Neural cell (in vitro differentiated cells): ENCODE measurements at regions not wholly inside any gene's neighbourhood (a gene's known extent, or its start where the extent isn't known, plus 50 kb on each side); places are given as distances from the start of the nearest gene placed in this dataset.

Experiments
- H2AFZ ChIP-seq: fragments of 200-600, 300-800 bp; sonication (generic), shearing (Covaris generic); 2 replicates; pipeline ENCODE4 v1.6.0; 2014; ENCODE audit warnings: low read depth, mild to moderate bottlenecking, antibody characterized with exemption, low read length, moderate library complexity
- H3F3A ChIP-seq: fragments of 200-600 bp; shearing (Covaris generic); 2 replicates; pipeline ENCODE4 v1.6.1; 2016; ENCODE audit warnings: mild to moderate bottlenecking, moderate library complexity, mixed read lengths, antibody characterized with exemption, low read length; ENCODE audit not compliant: insufficient read depth, poor library complexity, severe bottlenecking
- H3K27ac ChIP-seq: fragments of 200-600, 300-800 bp; sonication (generic), shearing (Covaris generic); 2 replicates; pipeline ENCODE4 v1.5.1; 2014; ENCODE audit warnings: mild to moderate bottlenecking, low read length, moderate library complexity
- H3K27me3 ChIP-seq: fragments of 300-800, 200-600 bp; sonication (generic), shearing (Covaris generic); 2 replicates; pipeline ENCODE4 v1.6.0; 2014; ENCODE audit warnings: mild to moderate bottlenecking, low read depth, low read length, moderate library complexity; ENCODE audit not compliant: insufficient read depth
- H3K36me3 ChIP-seq: fragments of 300-800, 200-600 bp; sonication (generic), shearing (Covaris generic); 2 replicates; pipeline ENCODE4 v1.5.1; 2014; ENCODE audit warnings: mild to moderate bottlenecking, antibody characterized with exemption, low read length, moderate library complexity; ENCODE audit not compliant: insufficient read depth
- H3K4me2 ChIP-seq: fragments of 300-800, 200-600 bp; sonication (generic), shearing (Covaris generic); 2 replicates; pipeline ENCODE4 v1.6.0; 2014; ENCODE audit warnings: mild to moderate bottlenecking, low read length
- H3K4me3 ChIP-seq: fragments of 300-800, 200-600 bp; sonication (generic), shearing (Covaris generic); 2 replicates; pipeline ENCODE4 v1.5.1; 2014; ENCODE audit warnings: mild to moderate bottlenecking, low read length, moderate library complexity
- H3K79me2 ChIP-seq: fragments of 200-600 bp; shearing (Covaris generic); replicated peaks from 2 replicates; pipeline ENCODE4 v1.6.0; 2014; ENCODE audit warnings: mild to moderate bottlenecking, low read length, moderate library complexity; ENCODE audit not compliant: insufficient read depth
- H3K9ac ChIP-seq: fragments of 300-800, 200-600 bp; sonication (generic), shearing (Covaris generic); 2 replicates; pipeline ENCODE4 v1.6.1; 2016; ENCODE audit warnings: mild to moderate bottlenecking, low read length, mixed read lengths
- H3K9me2 ChIP-seq: fragments of 200-600 bp; shearing (Covaris generic); 2 replicates; pipeline ENCODE4 v1.6.1; 2016; ENCODE audit warnings: mild to moderate bottlenecking, low read length, mixed read lengths; ENCODE audit not compliant: insufficient read depth
- H3K9me3 ChIP-seq: fragments of 200-600, 300-800 bp; sonication (generic), shearing (Covaris generic); 2 replicates; pipeline ENCODE4 v1.6.1; 2016; ENCODE audit warnings: mild to moderate bottlenecking, mixed run types, low read length, moderate library complexity, mixed read lengths
- H4K20me1 ChIP-seq: fragments of 200-600 bp; shearing (Covaris generic); 2 replicates; pipeline ENCODE4 v1.6.1; 2016; ENCODE audit warnings: mild to moderate bottlenecking, mixed run types; ENCODE audit not compliant: insufficient read depth
- EP300 ChIP-seq: fragments of 450-650 bp; conservative IDR thresholded peaks from 2 replicates; pipeline ENCODE4 v1.6.1; 2014; ENCODE audit warnings: antibody characterized with exemption, mild to moderate bottlenecking, moderate library complexity; ENCODE audit not compliant: poor library complexity, severe bottlenecking
- EZH2 ChIP-seq: fragments of 200-600, 300-800 bp; shearing (Covaris generic), sonication (generic); IDR thresholded peaks from 2 replicates; pipeline ENCODE4 v1.6.1; 2014; ENCODE audit warnings: antibody characterized with exemption, low read length, borderline replicate concordance, mild to moderate bottlenecking; ENCODE audit not compliant: insufficient read depth, poor library complexity, severe bottlenecking
- MXI1 ChIP-seq: fragments of 450-650 bp; conservative IDR thresholded peaks from 2 replicates; pipeline ENCODE4 v1.6.1; 2014; ENCODE audit warnings: antibody characterized with exemption, mild to moderate bottlenecking; ENCODE audit not compliant: poor library complexity, severe bottlenecking
- POLR2AphosphoS5 ChIP-seq: IDR thresholded peaks from 2 replicates; pipeline ENCODE4 v1.6.1; 2012
- RAD21 ChIP-seq: fragments of 450-650 bp; conservative IDR thresholded peaks from 2 replicates; pipeline ENCODE4 v1.6.1; 2014; ENCODE audit warnings: antibody characterized with exemption, mild to moderate bottlenecking, moderate library complexity
- REST ChIP-seq: IDR thresholded peaks from 2 replicates; pipeline ENCODE4 v1.6.1; 2012; ENCODE audit warnings: borderline replicate concordance
- SMC3 ChIP-seq: fragments of 450-650 bp; conservative IDR thresholded peaks from 2 replicates; pipeline ENCODE4 v1.6.1; 2014; ENCODE audit warnings: antibody characterized with exemption, mild to moderate bottlenecking, moderate library complexity; ENCODE audit not compliant: poor library complexity
- TAF1 ChIP-seq: IDR thresholded peaks from 2 replicates; pipeline ENCODE4 v1.6.1; 2012; ENCODE audit warnings: low read depth
- TF ChIP-seq, protein P1 (sequence below): fragments of 450-650 bp; IDR thresholded peaks from 2 replicates; pipeline ENCODE4 v1.5.1; 2014; ENCODE audit warnings: antibody characterized with exemption, mild to moderate bottlenecking, moderate library complexity; ENCODE audit not compliant: poor library complexity, severe bottlenecking

- Histone ChIP-seq H3K27me3 (no peaks in the 10 kb centered on the region), H3K4me3 (no peak overlapping the region), H3K4me2 (no peak overlapping the region), H2AFZ (no peak overlapping the region), H4K20me1 (no peaks in the 10 kb centered on the region), H3K9ac (no peak overlapping the region), H3K79me2 (no peaks in the 10 kb centered on the region), H3K9me2 (no peaks in the 10 kb centered on the region), H3K27ac (no peak overlapping the region), H3K9me3 (no peaks in the 10 kb centered on the region), H3K36me3 (no peaks in the 10 kb centered on the region), H3F3A (no peaks in the 10 kb centered on the region)
- TF ChIP-seq, protein P1, sequence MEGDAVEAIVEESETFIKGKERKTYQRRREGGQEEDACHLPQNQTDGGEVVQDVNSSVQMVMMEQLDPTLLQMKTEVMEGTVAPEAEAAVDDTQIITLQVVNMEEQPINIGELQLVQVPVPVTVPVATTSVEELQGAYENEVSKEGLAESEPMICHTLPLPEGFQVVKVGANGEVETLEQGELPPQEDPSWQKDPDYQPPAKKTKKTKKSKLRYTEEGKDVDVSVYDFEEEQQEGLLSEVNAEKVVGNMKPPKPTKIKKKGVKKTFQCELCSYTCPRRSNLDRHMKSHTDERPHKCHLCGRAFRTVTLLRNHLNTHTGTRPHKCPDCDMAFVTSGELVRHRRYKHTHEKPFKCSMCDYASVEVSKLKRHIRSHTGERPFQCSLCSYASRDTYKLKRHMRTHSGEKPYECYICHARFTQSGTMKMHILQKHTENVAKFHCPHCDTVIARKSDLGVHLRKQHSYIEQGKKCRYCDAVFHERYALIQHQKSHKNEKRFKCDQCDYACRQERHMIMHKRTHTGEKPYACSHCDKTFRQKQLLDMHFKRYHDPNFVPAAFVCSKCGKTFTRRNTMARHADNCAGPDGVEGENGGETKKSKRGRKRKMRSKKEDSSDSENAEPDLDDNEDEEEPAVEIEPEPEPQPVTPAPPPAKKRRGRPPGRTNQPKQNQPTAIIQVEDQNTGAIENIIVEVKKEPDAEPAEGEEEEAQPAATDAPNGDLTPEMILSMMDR: no peak
- no peak for TF ChIP-seq EP300
- TF ChIP-seq TAF1: no peak
- no peak for TF ChIP-seq RAD21
- no peak for TF ChIP-seq MXI1
- no peak for TF ChIP-seq EZH2
- no peak for TF ChIP-seq REST
- no peak for TF ChIP-seq SMC3
- TF ChIP-seq POLR2AphosphoS5: no peak
These were observed 420.3 kb upstream of the BOD1L1 start for GRCh38 chr4:14047840-14048239.

DNA sequence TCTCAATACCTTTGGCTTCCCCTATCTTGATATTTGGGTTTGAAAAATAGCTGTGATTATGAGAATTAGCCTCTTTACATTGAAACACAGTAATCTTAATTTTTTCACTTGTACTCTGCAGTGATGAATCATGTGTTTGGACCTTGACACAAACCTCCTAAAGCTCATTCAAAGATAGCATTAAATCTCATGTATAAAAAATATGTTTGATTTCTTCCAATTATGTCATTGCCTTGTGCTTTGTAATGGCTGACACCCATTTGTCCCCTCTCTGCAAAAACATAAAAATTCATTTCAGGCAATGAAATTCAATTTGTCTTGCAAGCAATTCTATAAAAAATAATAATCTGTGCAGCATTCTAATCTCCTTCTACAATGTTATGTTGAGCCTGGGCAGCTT is 422.4 kb upstream of the BOD1L1 start:
- Histone ChIP-seq H3K27ac (no peak overlapping the region), H4K20me1 (no peaks in the 10 kb centered on the region), H3K36me3 (no peaks in the 10 kb centered on the region), H3K9ac (no peak overlapping the region), H3K4me3 (no peak overlapping the region), H3K9me2 (no peaks in the 10 kb centered on the region), H3K79me2 (no peaks in the 10 kb centered on the region), H3F3A (no peaks in the 10 kb centered on the region), H3K4me2 (no peak overlapping the region), H2AFZ (no peak overlapping the region), H3K9me3 (no peaks in the 10 kb centered on the region), H3K27me3 (no peaks in the 10 kb centered on the region)
- TF ChIP-seq POLR2AphosphoS5 (no peak), EZH2 (no peak), TAF1 (no peak), SMC3 (no peak), REST (no peak), EP300 (no peak), RAD21 (no peak), MXI1 (no peak)
- TF ChIP-seq, protein P1: no peak
